Transverse colon (tissue), 3 donors: ENCODE measurements at regions not wholly inside any gene's neighbourhood (a gene's known extent, or its start where the extent isn't known, plus 50 kb on each side); places are given as distances from the start of the nearest gene placed in this dataset.

Experiments used
- EP300 ChIP-seq: sonication (generic); formaldehyde crosslinking; IDR thresholded peaks from one replicate; pipeline ENCODE4 v1.6.1; 2017; ENCODE audit warnings: antibody characterized with exemption, low read depth
- POLR2A ChIP-seq: fragments of 450-650 bp; IDR thresholded peaks from one replicate; pipeline ENCODE4 v1.6.1; 2016; ENCODE audit warnings: antibody characterized with exemption, mild to moderate bottlenecking, moderate library complexity
- TF ChIP-seq, protein P1 (sequence below), 5 experiments: fragments of 200-600 bp in 3 of 5; fragments of 450-650 bp in 2 of 5; sonication (generic) in 3 of 5; IDR thresholded peaks; 1 replicate in 2 of 5; 2 replicates in 3 of 5; pipeline ENCODE4 v1.5.1; 2016 to 2017; ENCODE audit warnings: antibody characterized with exemption in 5 of 5, inconsistent platforms in 3 of 5, mild to moderate bottlenecking in 2 of 5, moderate library complexity in 1 of 5

DNA sequence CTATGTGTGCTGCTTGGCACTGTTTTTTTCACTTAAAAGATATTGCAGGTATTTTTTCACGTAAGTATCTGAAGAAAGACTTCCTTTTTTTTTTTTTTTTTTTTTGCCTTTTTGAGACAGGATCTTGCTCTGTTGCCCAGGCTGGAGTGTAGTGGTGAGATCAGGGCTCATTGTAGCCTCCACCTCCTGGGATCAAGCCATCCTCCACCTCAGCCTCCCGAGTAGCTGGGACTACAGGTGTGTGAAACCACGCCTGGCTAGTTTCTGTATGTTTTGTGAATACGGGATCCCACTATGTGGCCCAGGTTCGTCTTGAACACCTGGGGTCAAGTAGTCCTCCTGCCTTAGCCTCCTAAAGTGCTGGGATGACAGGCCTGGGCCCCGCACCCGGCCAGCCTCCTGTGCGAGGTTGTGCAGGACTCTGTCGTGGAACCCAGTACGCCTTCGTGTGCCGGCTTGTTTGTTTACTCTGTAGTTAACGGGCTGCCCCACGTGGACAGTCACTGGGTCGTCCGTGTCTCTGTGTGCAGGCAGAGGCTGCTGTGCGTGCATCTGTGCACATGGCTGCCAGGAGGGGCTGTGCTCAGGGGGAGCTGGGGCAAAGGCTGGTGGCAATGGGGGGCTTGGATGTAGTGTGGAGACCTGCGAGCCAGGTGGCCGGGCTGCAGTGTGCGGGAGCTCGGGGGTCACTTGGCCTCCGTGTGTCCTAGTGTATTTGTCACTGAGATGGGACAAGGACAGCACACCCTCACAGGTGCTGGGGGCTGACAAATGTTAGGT lies 179.5 kb downstream of the ADRA2C start:
- TF ChIP-seq, protein P1, sequence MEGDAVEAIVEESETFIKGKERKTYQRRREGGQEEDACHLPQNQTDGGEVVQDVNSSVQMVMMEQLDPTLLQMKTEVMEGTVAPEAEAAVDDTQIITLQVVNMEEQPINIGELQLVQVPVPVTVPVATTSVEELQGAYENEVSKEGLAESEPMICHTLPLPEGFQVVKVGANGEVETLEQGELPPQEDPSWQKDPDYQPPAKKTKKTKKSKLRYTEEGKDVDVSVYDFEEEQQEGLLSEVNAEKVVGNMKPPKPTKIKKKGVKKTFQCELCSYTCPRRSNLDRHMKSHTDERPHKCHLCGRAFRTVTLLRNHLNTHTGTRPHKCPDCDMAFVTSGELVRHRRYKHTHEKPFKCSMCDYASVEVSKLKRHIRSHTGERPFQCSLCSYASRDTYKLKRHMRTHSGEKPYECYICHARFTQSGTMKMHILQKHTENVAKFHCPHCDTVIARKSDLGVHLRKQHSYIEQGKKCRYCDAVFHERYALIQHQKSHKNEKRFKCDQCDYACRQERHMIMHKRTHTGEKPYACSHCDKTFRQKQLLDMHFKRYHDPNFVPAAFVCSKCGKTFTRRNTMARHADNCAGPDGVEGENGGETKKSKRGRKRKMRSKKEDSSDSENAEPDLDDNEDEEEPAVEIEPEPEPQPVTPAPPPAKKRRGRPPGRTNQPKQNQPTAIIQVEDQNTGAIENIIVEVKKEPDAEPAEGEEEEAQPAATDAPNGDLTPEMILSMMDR (IDR thresholded peaks at IDR 0.05), result no peak
- no peak for TF ChIP-seq EP300
- TF ChIP-seq POLR2A, result no peak
